GM12874 (cell line): ENCODE measurements at regions not wholly inside any gene's neighbourhood (a gene's known extent, or its start where the extent isn't known, plus 50 kb on each side); places are given as distances from the start of the nearest gene placed in this dataset.

ENCODE experiments used
- TF ChIP-seq, protein P1 (sequence below): IDR thresholded peaks from 2 replicates; pipeline ENCODE4 v1.5.1; 2011; ENCODE audit warnings: low read depth, mild to moderate bottlenecking, control low read depth, low read length, moderate library complexity; ENCODE audit not compliant: insufficient read depth

GRCh38 chr22:22348127-22348814 lies 103.7 kb downstream of the VPREB1 start:
- TF ChIP-seq, protein P1, sequence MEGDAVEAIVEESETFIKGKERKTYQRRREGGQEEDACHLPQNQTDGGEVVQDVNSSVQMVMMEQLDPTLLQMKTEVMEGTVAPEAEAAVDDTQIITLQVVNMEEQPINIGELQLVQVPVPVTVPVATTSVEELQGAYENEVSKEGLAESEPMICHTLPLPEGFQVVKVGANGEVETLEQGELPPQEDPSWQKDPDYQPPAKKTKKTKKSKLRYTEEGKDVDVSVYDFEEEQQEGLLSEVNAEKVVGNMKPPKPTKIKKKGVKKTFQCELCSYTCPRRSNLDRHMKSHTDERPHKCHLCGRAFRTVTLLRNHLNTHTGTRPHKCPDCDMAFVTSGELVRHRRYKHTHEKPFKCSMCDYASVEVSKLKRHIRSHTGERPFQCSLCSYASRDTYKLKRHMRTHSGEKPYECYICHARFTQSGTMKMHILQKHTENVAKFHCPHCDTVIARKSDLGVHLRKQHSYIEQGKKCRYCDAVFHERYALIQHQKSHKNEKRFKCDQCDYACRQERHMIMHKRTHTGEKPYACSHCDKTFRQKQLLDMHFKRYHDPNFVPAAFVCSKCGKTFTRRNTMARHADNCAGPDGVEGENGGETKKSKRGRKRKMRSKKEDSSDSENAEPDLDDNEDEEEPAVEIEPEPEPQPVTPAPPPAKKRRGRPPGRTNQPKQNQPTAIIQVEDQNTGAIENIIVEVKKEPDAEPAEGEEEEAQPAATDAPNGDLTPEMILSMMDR, result peak; percentile 35; the same call in 1 of the 2 replicates

GRCh38 chr22:22348815-22349454 lies 104.3 kb downstream of the VPREB1 start:
- TF ChIP-seq, protein P1, result no peak

DNA sequence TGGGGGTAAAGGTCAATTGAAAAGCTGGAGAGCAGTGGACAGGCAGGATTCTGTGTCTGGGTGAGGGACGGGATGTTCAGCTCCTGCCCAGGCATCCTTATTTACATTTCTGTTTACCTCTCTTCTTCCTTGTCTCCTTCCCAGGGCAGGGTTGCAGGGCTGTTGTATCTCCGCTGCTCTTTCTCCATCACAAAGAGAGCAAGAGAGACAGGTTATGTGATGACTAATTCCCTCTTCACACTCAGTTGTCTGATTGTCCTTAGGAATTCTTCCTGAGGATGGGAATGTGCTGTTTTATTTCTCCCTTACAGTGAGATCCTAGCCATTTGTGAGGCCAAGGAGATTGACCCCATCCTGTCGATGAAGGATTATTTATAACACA lies 104.9 kb downstream of the VPREB1 start:
- TF ChIP-seq, protein P1, result no peak

DNA sequence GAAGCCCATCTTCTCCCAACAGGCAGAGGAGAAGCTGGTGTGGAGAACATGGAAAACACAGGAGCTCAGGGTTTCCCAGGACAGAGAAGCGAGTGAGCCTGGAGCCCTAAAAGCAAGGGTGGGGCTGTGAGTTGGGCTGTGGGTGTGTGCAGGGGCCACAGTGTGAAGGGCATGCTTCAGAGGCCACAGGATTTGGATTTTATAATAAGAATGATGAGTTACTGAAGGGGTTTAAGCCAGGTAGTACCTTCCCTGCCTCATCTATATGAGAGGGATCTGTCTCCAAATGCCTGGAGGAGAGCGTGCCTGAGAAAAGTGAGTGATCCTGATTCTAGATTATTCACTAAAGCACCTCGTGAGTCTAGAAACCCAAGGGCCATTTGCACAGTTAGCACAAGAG lies 106.8 kb downstream of the VPREB1 start:
- TF ChIP-seq, protein P1, result no peak

GRCh38 chr22:22352371-22352999 lies 107.9 kb downstream of the VPREB1 start:
- TF ChIP-seq, protein P1, result no peak

DNA sequence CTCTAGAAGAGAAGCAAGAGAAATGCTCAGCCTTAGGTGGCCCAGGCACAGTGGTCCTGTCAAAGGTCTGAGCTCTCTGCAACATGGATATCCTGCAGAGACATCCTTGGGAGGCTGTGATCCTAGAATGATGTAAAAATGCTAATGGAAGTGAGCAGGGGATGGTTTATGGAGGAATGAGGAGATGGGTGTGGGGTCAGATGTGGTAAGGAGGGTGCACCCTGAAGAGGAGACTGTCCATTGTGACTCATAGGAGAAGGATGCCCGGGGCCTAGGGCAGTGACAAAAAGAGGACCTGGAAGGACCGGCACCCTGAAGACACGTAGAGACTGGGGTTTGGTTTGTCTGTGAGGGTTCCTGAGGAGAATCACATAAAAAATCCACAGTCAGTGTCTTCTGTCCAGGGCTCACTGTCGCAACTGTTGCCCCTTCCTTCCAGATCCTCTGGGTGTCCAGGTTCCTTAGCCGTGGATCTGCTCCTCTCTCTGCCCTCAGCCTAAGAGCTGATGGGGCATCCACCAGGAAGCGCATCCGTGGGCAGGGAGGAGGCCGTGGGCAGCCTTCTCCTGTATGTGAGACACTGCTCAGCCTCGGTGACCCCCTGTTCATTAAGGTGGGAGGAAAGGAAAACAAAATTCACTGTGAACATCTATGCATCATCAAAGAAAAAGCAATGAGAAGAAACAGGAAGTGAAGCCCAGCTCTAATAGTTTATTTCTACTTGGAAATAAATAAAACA lies 110.7 kb downstream of the VPREB1 start:
- TF ChIP-seq, protein P1, result no peak
